HTR-8/SVneo (cell line): ENCODE measurements at regions not wholly inside any gene's neighbourhood (a gene's known extent, or its start where the extent isn't known, plus 50 kb on each side); places are given as distances from the start of the nearest gene placed in this dataset.
"Not testable (repeated sequence)": the region's sequence is repeated elsewhere in the genome, so short reads cannot be mapped to it uniquely, and the experiment has no call there.

Experiments used
- DNase-seq: peaks from one replicate; pipeline ENCODE4 v3.0.0; 2011; ENCODE audit warnings: low spot score, mixed read lengths; ENCODE audit not compliant: insufficient read length
- FAIRE-seq: peaks from 2 replicates; lab custom pipeline; 2011; peaks lifted over from hg19 to GRCh38; lab: Jason Lieb, UNC

DNA sequence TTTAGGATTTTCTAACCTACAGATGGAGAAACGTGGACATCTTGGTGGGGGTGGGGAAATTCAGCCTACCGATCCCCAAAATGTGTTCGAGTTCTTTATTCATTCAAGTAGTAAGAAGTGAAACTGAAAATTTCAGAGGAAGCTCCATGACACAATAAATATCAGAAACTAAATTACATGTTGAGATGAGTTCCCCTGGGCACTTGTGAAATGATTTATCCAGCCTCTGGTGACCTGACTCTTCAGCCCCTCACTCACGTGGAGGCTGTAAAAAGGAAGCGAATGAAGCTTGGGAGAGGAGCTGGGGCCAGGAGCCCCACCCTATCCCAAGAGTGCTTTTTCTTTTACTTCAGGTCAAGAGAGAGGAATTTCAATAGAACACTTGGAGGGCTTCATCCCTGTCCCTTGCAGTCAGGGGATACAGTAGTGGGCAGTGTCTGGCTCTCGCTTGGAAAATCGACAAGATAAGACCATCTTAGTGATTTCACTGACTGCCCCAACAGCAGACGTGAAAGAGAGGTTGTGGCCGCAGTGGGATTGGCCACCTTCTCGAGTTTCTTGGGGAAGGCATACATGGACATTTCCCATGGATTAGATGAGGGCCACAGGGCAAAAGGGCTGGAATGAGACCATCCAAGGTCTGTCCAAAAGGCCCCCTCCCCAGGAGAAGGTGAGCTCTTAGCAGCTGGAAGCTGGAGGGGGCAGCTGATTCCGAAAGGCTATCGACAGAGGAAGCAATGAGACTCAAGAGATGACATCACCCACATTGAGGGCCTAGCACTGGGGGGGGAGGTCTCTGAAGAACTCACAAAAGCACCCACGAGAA lies 76.8 kb upstream of the SH3PXD2B start:
- FAIRE-seq (no peak), DNase-seq (no peak)

GRCh38 chr5:172530406-172530805 lies 76.1 kb upstream of the SH3PXD2B start:
- DNase-seq (no peak), FAIRE-seq (no peak)

DNA sequence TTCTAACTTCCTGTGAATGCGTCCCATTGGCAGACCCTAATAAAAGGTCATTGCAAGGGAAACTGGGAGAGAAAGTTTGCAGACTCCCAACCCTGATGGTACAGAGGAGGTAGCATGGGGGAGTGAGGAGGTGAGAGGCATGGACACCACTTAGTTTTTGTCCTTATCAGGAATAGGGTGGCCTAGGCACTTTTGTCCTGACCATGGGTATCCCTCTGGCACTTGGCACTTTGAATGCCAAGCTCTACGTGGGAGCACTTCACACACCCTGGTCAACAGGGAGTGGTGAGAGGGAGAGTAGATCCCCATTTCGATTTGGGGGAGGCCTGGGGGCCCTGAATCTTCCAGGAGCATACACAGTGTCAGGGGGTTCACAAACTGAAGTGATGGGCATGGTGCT lies 75.6 kb upstream of the SH3PXD2B start:
- DNase-seq, result no peak
- no peak for FAIRE-seq

- FAIRE-seq (no peak), DNase-seq (no peak)
Observed at GRCh38 chr5:172528440-172528839, 74.1 kb upstream of the SH3PXD2B start.

GRCh38 chr5:172527559-172527958 lies 73.2 kb upstream of the SH3PXD2B start:
- DNase-seq, result no peak
- FAIRE-seq, result no peak

- DNase-seq (no peak), FAIRE-seq (no peak)
Observed at GRCh38 chr5:172525996-172526360, 71.7 kb upstream of the SH3PXD2B start.

GRCh38 chr5:172525307-172525995 lies 71.1 kb upstream of the SH3PXD2B start:
- DNase-seq (no peak), FAIRE-seq (no peak)

DNA sequence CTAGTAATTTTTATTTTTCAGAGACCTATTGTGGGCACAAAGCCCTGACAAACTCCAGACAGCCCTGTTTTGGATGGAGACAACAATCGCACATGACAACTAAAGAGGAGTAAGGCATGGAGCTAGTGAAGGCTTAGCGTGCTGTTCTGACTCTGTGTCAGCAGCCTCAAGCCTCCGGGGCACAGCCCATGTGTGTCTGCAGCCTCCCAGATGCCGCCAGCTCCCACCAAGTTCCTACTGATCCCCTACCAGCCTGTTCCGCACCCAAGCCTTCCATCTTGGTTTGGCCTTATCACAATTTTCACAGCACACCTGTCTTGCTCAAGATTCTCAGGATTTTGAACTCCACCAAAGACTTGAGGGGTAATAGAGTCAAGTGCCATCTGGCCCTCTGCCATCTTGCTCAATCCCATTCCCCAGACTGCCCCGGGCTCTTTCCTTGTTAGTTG lies 70.3 kb upstream of the SH3PXD2B start:
- FAIRE-seq (no peak), DNase-seq (no peak)

DNA sequence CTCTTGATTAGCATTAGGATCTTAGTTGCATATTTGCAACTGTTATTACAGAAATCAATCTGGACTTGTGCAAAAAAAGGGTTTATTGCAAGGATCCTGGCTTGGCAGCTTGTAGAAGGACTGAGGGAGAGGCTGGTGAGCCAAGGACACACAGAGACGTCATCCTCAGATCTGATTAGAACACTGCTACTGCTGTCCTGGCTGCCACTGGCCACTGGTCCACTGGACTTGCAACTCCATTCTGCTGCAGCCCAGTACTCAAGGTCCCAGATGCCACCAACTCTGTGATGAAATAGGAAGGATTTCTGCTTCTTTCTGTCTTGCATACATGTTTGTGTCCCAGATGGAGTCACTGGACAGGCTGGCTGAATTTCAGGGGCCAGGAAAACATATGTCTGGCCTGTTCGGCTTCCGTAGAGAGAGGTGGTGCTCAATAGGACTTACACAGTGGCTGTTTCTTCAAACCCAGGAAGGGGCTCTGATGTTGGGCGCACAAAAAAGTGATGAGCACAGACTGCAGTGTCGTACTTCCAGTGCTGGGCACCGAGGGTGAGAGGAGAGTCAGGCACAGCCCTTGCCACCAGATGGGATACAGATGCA lies 68.9 kb upstream of the SH3PXD2B start:
- DNase-seq (no peak), FAIRE-seq (no peak)

GRCh38 chr5:172521338-172521932 lies 67.1 kb upstream of the SH3PXD2B start:
- FAIRE-seq (no peak), DNase-seq (no peak)

DNA sequence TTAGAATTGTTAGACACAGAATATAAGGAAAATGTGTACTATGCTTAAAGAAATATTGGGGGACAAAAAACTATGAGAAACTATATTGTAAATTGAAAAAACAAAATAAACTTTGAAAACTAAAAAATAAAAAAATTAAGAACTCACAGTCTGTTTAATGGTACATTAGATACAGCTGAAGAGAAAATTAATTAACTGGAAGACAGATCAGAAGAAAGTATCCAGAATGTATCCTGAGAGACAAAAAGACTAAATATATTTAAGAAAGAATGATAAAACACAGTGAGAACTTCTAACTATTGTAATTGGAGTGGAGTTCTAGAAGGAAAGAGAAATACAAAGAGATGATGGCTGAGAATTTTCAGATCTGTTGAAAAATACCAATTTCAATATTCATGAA lies 57.6 kb upstream of the SH3PXD2B start:
- FAIRE-seq (no peak), DNase-seq (no peak)

DNA sequence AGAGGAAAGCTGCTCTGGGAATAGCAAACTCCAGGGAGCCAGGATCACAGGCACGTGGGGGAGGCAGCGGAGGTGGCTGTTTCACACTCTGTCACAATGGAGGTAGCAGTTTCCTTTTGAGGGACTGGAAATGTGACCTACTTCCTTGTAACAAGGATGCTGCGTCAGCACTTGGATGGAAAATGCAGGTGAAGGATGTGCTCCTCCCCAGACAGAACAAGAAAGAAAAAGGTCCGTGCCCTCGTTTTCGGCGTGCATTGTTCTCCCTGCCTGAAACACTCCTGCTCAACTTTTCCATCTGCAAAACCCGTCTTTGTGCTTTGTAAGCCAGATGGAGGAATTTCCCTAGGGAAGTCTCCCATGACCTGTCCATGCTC lies 55.1 kb upstream of the SH3PXD2B start:
- FAIRE-seq (no peak), DNase-seq (no peak)

DNA sequence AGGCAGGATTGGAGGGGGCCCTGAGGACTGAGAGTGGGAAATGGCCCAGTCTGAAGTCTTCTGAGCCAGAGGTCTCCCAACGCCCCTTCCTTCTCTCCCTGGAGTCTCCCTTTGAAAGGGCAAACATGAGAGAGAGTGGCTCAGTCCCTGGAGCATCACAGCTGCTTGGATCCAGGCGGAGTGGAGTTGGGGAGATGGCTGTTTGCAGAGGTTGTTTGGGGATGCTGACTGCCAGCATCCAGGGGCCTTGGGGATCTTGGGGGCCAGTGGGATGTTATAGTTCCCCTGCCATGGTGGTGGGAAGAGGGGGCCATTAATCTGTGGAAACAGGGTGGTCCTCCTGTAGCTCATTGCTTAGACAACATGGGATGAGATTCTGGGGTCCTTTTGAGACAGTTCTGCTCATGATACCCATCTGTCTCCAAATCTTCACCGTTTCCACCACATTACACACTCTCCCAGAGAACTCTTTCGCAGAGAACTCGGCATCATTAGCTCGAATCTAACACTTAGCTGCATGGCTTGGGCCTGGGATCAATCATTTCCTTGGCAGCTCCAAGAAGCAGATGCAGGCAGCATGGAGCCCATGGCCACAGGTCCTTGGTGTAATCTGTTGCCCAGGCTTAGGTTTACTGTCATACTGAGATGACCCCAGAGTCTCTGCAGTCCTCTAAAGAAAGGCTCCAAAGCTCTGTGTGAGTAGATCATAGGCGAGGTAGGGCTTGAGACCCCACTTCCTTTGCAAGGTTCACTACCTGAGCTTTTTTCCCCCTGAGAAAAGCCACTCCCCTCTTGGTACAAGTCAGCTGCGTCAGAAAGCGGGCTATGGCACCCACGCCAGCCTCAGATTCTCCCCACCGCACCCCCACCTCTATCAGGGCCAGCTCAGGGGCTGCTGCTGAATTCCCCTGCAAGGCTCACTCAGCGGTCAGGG lies 54.4 kb upstream of the SH3PXD2B start:
- no peak for DNase-seq
- no peak for FAIRE-seq

DNA sequence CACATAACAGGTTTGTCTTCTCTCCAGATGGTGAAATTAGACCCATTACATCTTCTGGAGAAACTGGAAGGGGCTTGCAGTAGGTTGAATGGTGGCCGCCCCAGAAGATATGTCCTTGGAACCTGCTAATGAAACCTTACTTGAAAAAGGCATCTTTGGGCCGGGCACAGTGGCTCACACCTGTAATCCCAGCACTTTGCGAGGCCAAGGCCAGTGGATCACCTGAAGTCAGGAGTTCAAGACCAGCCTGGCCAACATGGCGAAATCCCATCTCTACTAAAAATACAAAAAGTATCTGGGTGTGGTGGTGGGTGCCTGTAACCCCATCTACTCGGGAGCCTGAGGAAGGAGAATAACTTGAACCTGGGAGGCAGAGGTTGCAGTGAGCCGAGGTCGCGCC lies 53.2 kb upstream of the SH3PXD2B start:
- DNase-seq, FAIRE-seq: not testable (repeated sequence)

- FAIRE-seq, result no peak
- no peak for DNase-seq
Observed at GRCh38 chr5:172506921-172507320, 52.6 kb upstream of the SH3PXD2B start.

- DNase-seq (no peak), FAIRE-seq (no peak)
Observed at GRCh38 chr5:172506251-172506650, 51.9 kb upstream of the SH3PXD2B start.

DNA sequence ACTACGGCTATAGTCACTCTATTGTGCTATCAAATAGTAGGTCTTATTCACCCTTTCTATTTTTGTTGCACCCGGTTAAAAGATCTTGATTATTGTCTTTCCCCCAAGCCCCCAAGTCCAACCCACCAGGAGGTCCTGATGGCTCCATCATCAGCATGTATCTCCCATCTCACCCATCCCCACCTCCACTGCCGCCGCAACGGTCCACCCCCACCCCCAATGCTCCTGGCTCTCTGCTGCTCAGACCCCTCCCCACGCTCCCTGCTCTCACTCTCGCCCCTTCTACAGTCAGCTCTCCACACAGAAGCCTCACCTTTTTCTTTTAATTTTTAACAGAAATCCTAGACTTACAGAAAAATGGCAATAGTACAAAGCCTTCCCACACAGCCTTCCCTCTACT lies 51.5 kb upstream of the SH3PXD2B start:
- FAIRE-seq (no peak), DNase-seq (no peak)

- no peak for FAIRE-seq
- no peak for DNase-seq
Observed at GRCh38 chr5:172505403-172505759, 51.1 kb upstream of the SH3PXD2B start.

GRCh38 chr5:172504701-172505402 lies 50.5 kb upstream of the SH3PXD2B start:
- DNase-seq (no peak), FAIRE-seq (no peak)
